Neuronal stem cell (in vitro differentiated cells): ENCODE measurements at regions not wholly inside any gene's neighbourhood (a gene's known extent, or its start where the extent isn't known, plus 50 kb on each side); places are given as distances from the start of the nearest gene placed in this dataset.
"Not testable (repeated sequence)": the region's sequence is repeated elsewhere in the genome, so short reads cannot be mapped to it uniquely, and the experiment has no call there.

ENCODE experiments used
- DNase-seq: peaks from one replicate; pipeline ENCODE4 v3.0.0-alpha.2; 2013; ENCODE audit warnings: low spot score
- H2AFZ ChIP-seq: one replicate; pipeline ENCODE4 v1.6.1; 2013; ENCODE audit warnings: mild to moderate bottlenecking, low read length, inconsistent platforms
- H2AK5ac ChIP-seq: 2 replicates; pipeline ENCODE4 v1.6.1; 2013; ENCODE audit warnings: low read depth, mild to moderate bottlenecking, inconsistent platforms, low read length, moderate library complexity, mixed read lengths
- H2BK120ac ChIP-seq: 2 replicates; pipeline ENCODE4 v1.6.1; 2013; ENCODE audit warnings: low read depth, mild to moderate bottlenecking, inconsistent platforms, low read length, moderate library complexity, mixed read lengths
- H2BK12ac ChIP-seq: one replicate; pipeline ENCODE4 v1.6.1; 2013; ENCODE audit warnings: low read length, inconsistent platforms
- H2BK15ac ChIP-seq: 2 replicates; pipeline ENCODE4 v1.6.1; 2013; ENCODE audit warnings: mild to moderate bottlenecking, low read length, inconsistent platforms, mixed read lengths
- H2BK5ac ChIP-seq: one replicate; pipeline ENCODE4 v1.6.1; 2013; ENCODE audit warnings: inconsistent platforms, mild to moderate bottlenecking, low read length, moderate library complexity
- H3K14ac ChIP-seq: one replicate; pipeline ENCODE4 v1.6.1; 2013; ENCODE audit warnings: low read length, inconsistent platforms
- H3K18ac ChIP-seq: 2 replicates; pipeline ENCODE4 v1.6.1; 2013; ENCODE audit warnings: low read length, inconsistent platforms
- H3K23ac ChIP-seq: 2 replicates; pipeline ENCODE4 v1.6.1; 2013; ENCODE audit warnings: low read depth, mild to moderate bottlenecking, mixed read lengths, low read length, inconsistent platforms; ENCODE audit not compliant: poor library complexity
- H3K27ac ChIP-seq: replicated peaks from 3 replicates; pipeline ENCODE4 v1.5.1; 2013; ENCODE audit warnings: low read length, inconsistent platforms
- H3K27me3 ChIP-seq, 3 experiments: 2 replicates each; pipeline ENCODE4 v1.6.1; 2013; ENCODE audit warnings: low read length in 3 of 3, mild to moderate bottlenecking in 2 of 3, inconsistent platforms in 1 of 3, low read depth in 1 of 3, mixed read lengths in 1 of 3, moderate library complexity in 1 of 3; ENCODE audit not compliant: control insufficient read depth in 3 of 3, insufficient read depth in 3 of 3
- H3K36me3 ChIP-seq, 2 donors: replicated peaks in 1 of 2; 2 replicates each; pipeline ENCODE4 v1.6.1; 2013; ENCODE audit warnings: low read length in 2 of 2; ENCODE audit not compliant: control insufficient read depth in 2 of 2, insufficient read depth in 2 of 2
- H3K4ac ChIP-seq: 2 replicates; pipeline ENCODE4 v1.6.1; 2013; ENCODE audit warnings: inconsistent platforms, mild to moderate bottlenecking, low read length, moderate library complexity
- H3K4me1 ChIP-seq, 2 donors: 1 replicate in 1 of 2; 2 replicates in 1 of 2; pipeline ENCODE4 v1.6.1; 2013; ENCODE audit warnings: low read length in 2 of 2, low read depth in 1 of 2; ENCODE audit not compliant: control insufficient read depth in 2 of 2, insufficient read depth in 1 of 2
- H3K4me2 ChIP-seq: one replicate; pipeline ENCODE4 v1.6.1; 2013; ENCODE audit warnings: mild to moderate bottlenecking, low read length, inconsistent platforms; ENCODE audit not compliant: insufficient read depth, poor library complexity, severe bottlenecking
- H3K4me3 ChIP-seq, 2 donors: 2 replicates each; pipeline ENCODE4 v1.5.1; 2013; ENCODE audit warnings: low read length in 2 of 2, mild to moderate bottlenecking in 2 of 2, inconsistent platforms in 1 of 2, moderate library complexity in 1 of 2
- H3K79me1 ChIP-seq: one replicate; pipeline ENCODE4 v1.6.1; 2013; ENCODE audit warnings: low read depth, mild to moderate bottlenecking, inconsistent platforms, low read length, moderate library complexity
- H3K9ac ChIP-seq: one replicate; pipeline ENCODE4 v1.6.1; 2013; ENCODE audit warnings: mild to moderate bottlenecking, low read depth, low read length, inconsistent platforms; ENCODE audit not compliant: poor library complexity
- H3K9me3 ChIP-seq, 2 donors: replicated peaks in 1 of 2; 2 replicates each; pipeline versions ENCODE3 to v1.6.1; 2013; ENCODE audit warnings: low read length in 2 of 2, mild to moderate bottlenecking in 2 of 2, inconsistent platforms in 1 of 2, low read depth in 1 of 2, mixed read lengths in 1 of 2, moderate library complexity in 1 of 2; ENCODE audit not compliant: control insufficient read depth in 2 of 2, insufficient read depth in 1 of 2
- H4K8ac ChIP-seq: one replicate; pipeline ENCODE4 v1.6.1; 2013; ENCODE audit warnings: low read depth, mild to moderate bottlenecking, inconsistent platforms, low read length, moderate library complexity
- H4K91ac ChIP-seq: one replicate; pipeline ENCODE4 v1.6.1; 2013; ENCODE audit warnings: low read length, low read depth, mild to moderate bottlenecking, inconsistent platforms; ENCODE audit not compliant: poor library complexity
- WGBS, 2 donors: extraction: QIAGEN DNeasy Blood & Tissue Kit; methylation state at CpG; one replicate each; pipeline ENCODE4 v1.1.7; 2013; ENCODE audit warnings: missing lambda C conversion rate in 2 of 2, mixed read lengths in 1 of 2; ENCODE audit not compliant: insufficient read length in 2 of 2, insufficient replicate concordance in 1 of 2; ENCODE audit errors: extremely low coverage in 2 of 2; 5-methylcytosine and 5-hydroxymethylcytosine counted together

GRCh38 chr9:63824804-63825203, 1460.2 kb downstream of the FOXD4L5 start:
- not testable (repeated sequence) for H2BK15ac ChIP-seq, H3K4ac ChIP-seq, H3K9me3 ChIP-seq, H2BK120ac ChIP-seq, DNase-seq, H3K4me1 ChIP-seq, H3K9ac ChIP-seq, H3K4me2 ChIP-seq, H3K4me3 ChIP-seq, H2BK12ac ChIP-seq, H3K27ac ChIP-seq, H3K23ac ChIP-seq, H2AFZ ChIP-seq, H3K18ac ChIP-seq, H2AK5ac ChIP-seq, H3K36me3 ChIP-seq, H3K79me1 ChIP-seq, H4K8ac ChIP-seq, H4K91ac ChIP-seq, H3K14ac ChIP-seq, H2BK5ac ChIP-seq
- WGBS, 2 donors = no CpG with 5 or more reads among the region's 1 CpG
- H3K27me3 ChIP-seq = peaks cover 0 to 11% (median 3%) of the 10 kb centered on the region in 3 experiments

- not testable (repeated sequence) for H2BK15ac ChIP-seq, H3K4me1 ChIP-seq, H2BK12ac ChIP-seq, H2AFZ ChIP-seq, H3K14ac ChIP-seq, H3K18ac ChIP-seq, H2BK120ac ChIP-seq, H2BK5ac ChIP-seq, H2AK5ac ChIP-seq, H4K91ac ChIP-seq, H3K4me2 ChIP-seq, H3K4ac ChIP-seq, DNase-seq, H3K9me3 ChIP-seq, H3K36me3 ChIP-seq, H3K79me1 ChIP-seq
- peak overlapping the region; percentile 7 for H3K9ac ChIP-seq
- 100% methylated on average over 2 of the region's 8 CpGs; no CpG with 5 or more reads in 1 of the 2 donors for WGBS, 2 donors
- H3K27me3 ChIP-seq = peaks cover 0 to 12% (median 3%) of the 10 kb centered on the region in 3 experiments
- H3K23ac ChIP-seq = peak overlapping the region; percentile 27
- peak overlapping the region; percentile 1 for H3K27ac ChIP-seq
- peak overlapping the region in 1 of 2 donors; percentile 39 for H3K4me3 ChIP-seq
- H4K8ac ChIP-seq = peak overlapping the region; percentile 1
Observed at GRCh38 chr9:63823375-63824201, 1461.4 kb downstream of the FOXD4L5 start.

GRCh38 chr9:63822615-63823374, 1462.2 kb downstream of the FOXD4L5 start:
- Histone ChIP-seq H3K4me3 (peak overlapping the region in 1 of 2 donors; percentile 39), H3K9ac (peak overlapping the region; percentile 7), H3K23ac (peak overlapping the region; percentile 27), H3K14ac (peak overlapping the region; percentile 10), H3K9me3 (peaks cover 4 to 13% of the 10 kb centered on the region in 2 donors), H3K27me3 (peaks cover 4 to 16% (median 7%) of the 10 kb centered on the region in 3 experiments)
- whole genome bisulfite sequencing, 2 donors = no CpG with 5 or more reads among the region's 6 CpGs
- H3K4me2 ChIP-seq, H3K4me1 ChIP-seq, H2BK5ac ChIP-seq, H4K91ac ChIP-seq, H3K27ac ChIP-seq, H2AFZ ChIP-seq, H3K18ac ChIP-seq, H3K79me1 ChIP-seq, H2BK120ac ChIP-seq, H4K8ac ChIP-seq, H2BK12ac ChIP-seq, DNase-seq, H2AK5ac ChIP-seq, H3K4ac ChIP-seq, H3K36me3 ChIP-seq, H2BK15ac ChIP-seq: not testable (repeated sequence)

GRCh38 chr9:63821293-63821692, 1463.7 kb downstream of the FOXD4L5 start:
- H3K23ac ChIP-seq, H3K4me1 ChIP-seq, H3K18ac ChIP-seq, H2BK120ac ChIP-seq, H3K9ac ChIP-seq, H2BK5ac ChIP-seq, H2AFZ ChIP-seq, H3K4me3 ChIP-seq, H3K36me3 ChIP-seq, H4K91ac ChIP-seq, H3K4me2 ChIP-seq, H2BK15ac ChIP-seq, DNase-seq, H3K27ac ChIP-seq, H3K14ac ChIP-seq, H3K4ac ChIP-seq, H4K8ac ChIP-seq, H2BK12ac ChIP-seq, H2AK5ac ChIP-seq, H3K79me1 ChIP-seq: not testable (repeated sequence)
- H3K27me3 ChIP-seq = peaks cover 9 to 28% (median 20%) of the 10 kb centered on the region in 3 experiments
- no CpG with 5 or more reads among the region's 10 CpGs for WGBS, 2 donors
- peaks cover 6 to 19% of the 10 kb centered on the region in 2 donors for H3K9me3 ChIP-seq
